ENCODE measurements at regions not wholly inside any gene's neighbourhood (a gene's known extent, or its start where the extent isn't known, plus 50 kb on each side); places are given as distances from the start of the nearest gene placed in this dataset.

GRCh38 chr2:139241286-139241685 is 461.1 kb upstream of the NXPH2 start:
- DNase-seq: no peak

- no peak for DNase-seq
These were observed 456.8 kb upstream of the NXPH2 start for GRCh38 chr2:139237023-139237422.

- DNase-seq: no peak
These were observed 450.7 kb upstream of the NXPH2 start for GRCh38 chr2:139230881-139231280.

- no peak for DNase-seq
These were observed 448.1 kb upstream of the NXPH2 start for GRCh38 chr2:139228276-139228675.

GRCh38 chr2:139225961-139226360 is 445.8 kb upstream of the NXPH2 start:
- DNase-seq: no peak

GRCh38 chr2:139218181-139218580 is 438.0 kb upstream of the NXPH2 start:
- DNase-seq: no peak

GRCh38 chr2:139217641-139218040 is 437.5 kb upstream of the NXPH2 start:
- no peak for DNase-seq

GRCh38 chr2:139216435-139216834 is 436.2 kb upstream of the NXPH2 start:
- DNase-seq: no peak

GRCh38 chr2:139214801-139215200 is 434.6 kb upstream of the NXPH2 start:
- DNase-seq: no peak

GRCh38 chr2:139209586-139209985 is 429.4 kb upstream of the NXPH2 start:
- DNase-seq: no peak

GRCh38 chr2:139201516-139201915 is 421.3 kb upstream of the NXPH2 start:
- DNase-seq: no peak

GRCh38 chr2:139196754-139197153 is 416.6 kb upstream of the NXPH2 start:
- DNase-seq: no peak

GRCh38 chr2:139194546-139194945 is 414.4 kb upstream of the NXPH2 start:
- DNase-seq: no peak

GRCh38 chr2:139177041-139177440 is 396.9 kb upstream of the NXPH2 start:
- peak; percentile 20 for DNase-seq

- peak; percentile 11 for DNase-seq
These were observed 395.3 kb upstream of the NXPH2 start for GRCh38 chr2:139175510-139175909.

- DNase-seq: no peak
These were observed 390.2 kb upstream of the NXPH2 start for GRCh38 chr2:139170406-139170805.

GRCh38 chr2:139165601-139166000 is 385.4 kb upstream of the NXPH2 start:
- no peak for DNase-seq

GRCh38 chr2:139165041-139165440 is 384.9 kb upstream of the NXPH2 start:
- DNase-seq: no peak

- no peak for DNase-seq
These were observed 382.8 kb upstream of the NXPH2 start for GRCh38 chr2:139162957-139163356.

- DNase-seq: no peak
These were observed 382.3 kb upstream of the NXPH2 start for GRCh38 chr2:139162456-139162855.

- no peak for DNase-seq
These were observed 380.6 kb upstream of the NXPH2 start for GRCh38 chr2:139160836-139161235.

GRCh38 chr2:139159177-139159576 is 379.0 kb upstream of the NXPH2 start:
- DNase-seq: no peak

- no peak for DNase-seq
These were observed 376.5 kb upstream of the NXPH2 start for GRCh38 chr2:139156730-139157129.

GRCh38 chr2:139155991-139156390 is 375.8 kb upstream of the NXPH2 start:
- DNase-seq: no peak

- DNase-seq: no peak
These were observed 362.2 kb upstream of the NXPH2 start for GRCh38 chr2:139142252-139142880.

GRCh38 chr2:139124271-139124670 is 344.1 kb upstream of the NXPH2 start:
- no peak for DNase-seq

Data from NCI-H1092 treated with DMSO at 0.1 percent for 48 hours (cell line).